A673 (cell line): ENCODE measurements at regions not wholly inside any gene's neighbourhood (a gene's known extent, or its start where the extent isn't known, plus 50 kb on each side); places are given as distances from the start of the nearest gene placed in this dataset.

Experiments used
- EZH2 ChIP-seq: fragments of 200-600 bp; sonication (generic); IDR thresholded peaks from 2 replicates; pipeline ENCODE4 v1.6.1; 2017; ENCODE audit warnings: borderline replicate concordance, low read depth, mild to moderate bottlenecking, mixed read lengths, antibody characterized with exemption, low read length; ENCODE audit not compliant: poor library complexity, severe bottlenecking
- TF ChIP-seq, protein P1 (sequence below): fragments of 300-800, 200-600 bp; sonication (generic); conservative IDR thresholded peaks from 2 replicates; pipeline ENCODE4 v1.5.1; 2017; ENCODE audit warnings: low read depth, mild to moderate bottlenecking, antibody characterized with exemption, low read length, moderate library complexity, mixed read lengths

DNA sequence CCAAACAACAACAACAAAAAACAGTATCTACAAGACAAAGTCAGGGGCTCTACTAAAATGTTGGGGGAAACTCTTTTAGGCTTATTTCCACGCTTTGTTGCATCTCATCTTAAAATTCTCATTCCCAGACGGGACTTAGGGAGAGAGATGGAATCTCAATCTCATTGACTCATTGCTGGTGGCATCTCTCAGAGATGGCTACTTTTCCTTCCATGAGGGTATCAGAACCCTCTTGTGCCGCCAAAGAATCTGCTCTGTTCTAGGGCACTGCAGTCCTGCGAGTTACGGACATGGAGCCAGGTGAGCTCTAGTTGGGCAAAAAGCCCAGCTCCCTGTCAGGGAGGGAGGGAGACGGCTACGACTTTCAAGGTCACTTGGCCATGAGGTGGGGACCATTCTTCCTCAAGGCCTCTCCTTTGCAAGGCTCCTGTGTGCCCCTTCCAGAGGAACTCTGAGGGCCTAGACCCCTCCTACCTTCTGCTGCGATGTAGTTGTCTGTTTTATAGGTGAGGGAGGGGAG lies 68.0 kb downstream of the MYCN start:
- TF ChIP-seq, protein P1, sequence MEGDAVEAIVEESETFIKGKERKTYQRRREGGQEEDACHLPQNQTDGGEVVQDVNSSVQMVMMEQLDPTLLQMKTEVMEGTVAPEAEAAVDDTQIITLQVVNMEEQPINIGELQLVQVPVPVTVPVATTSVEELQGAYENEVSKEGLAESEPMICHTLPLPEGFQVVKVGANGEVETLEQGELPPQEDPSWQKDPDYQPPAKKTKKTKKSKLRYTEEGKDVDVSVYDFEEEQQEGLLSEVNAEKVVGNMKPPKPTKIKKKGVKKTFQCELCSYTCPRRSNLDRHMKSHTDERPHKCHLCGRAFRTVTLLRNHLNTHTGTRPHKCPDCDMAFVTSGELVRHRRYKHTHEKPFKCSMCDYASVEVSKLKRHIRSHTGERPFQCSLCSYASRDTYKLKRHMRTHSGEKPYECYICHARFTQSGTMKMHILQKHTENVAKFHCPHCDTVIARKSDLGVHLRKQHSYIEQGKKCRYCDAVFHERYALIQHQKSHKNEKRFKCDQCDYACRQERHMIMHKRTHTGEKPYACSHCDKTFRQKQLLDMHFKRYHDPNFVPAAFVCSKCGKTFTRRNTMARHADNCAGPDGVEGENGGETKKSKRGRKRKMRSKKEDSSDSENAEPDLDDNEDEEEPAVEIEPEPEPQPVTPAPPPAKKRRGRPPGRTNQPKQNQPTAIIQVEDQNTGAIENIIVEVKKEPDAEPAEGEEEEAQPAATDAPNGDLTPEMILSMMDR = no peak
- no peak for TF ChIP-seq EZH2
